CD14-positive monocyte (primary cell): ENCODE measurements at regions not wholly inside any gene's neighbourhood (a gene's known extent, or its start where the extent isn't known, plus 50 kb on each side); places are given as distances from the start of the nearest gene placed in this dataset.

Experiments used
- DNase-seq, 3 donors: peaks; one replicate each; pipeline ENCODE4 v3.0.0-alpha.2; 2011 to 2022
- H2AFZ ChIP-seq: 2 replicates; pipeline ENCODE4 v1.6.0; 2012; ENCODE audit warnings: mild to moderate bottlenecking, low read depth, low read length, inconsistent platforms; ENCODE audit not compliant: insufficient read depth, poor library complexity, severe bottlenecking
- H3K27ac ChIP-seq, 2 donors: 1 replicate in 1 of 2; 2 replicates in 1 of 2; pipeline ENCODE4 v1.5.1; 2012 to 2013; ENCODE audit warnings: low read length in 2 of 2, control low read depth in 1 of 2, inconsistent platforms in 1 of 2, low read depth in 1 of 2, mild to moderate bottlenecking in 1 of 2
- H3K27me3 ChIP-seq, 2 donors: one replicate each; pipeline versions ENCODE4 v1.6.0 to v1.6.1; 2011 to 2013; ENCODE audit warnings: low read length in 2 of 2; ENCODE audit not compliant: control insufficient read depth in 2 of 2, insufficient read depth in 2 of 2
- H3K36me3 ChIP-seq, 2 donors: replicated peaks in 1 of 2; 1 replicate in 1 of 2; 2 replicates in 1 of 2; pipeline versions ENCODE4 v1.5.1 to v1.6.1; 2012 to 2013; ENCODE audit warnings: low read length in 2 of 2, control low read depth in 1 of 2, inconsistent platforms in 1 of 2, mild to moderate bottlenecking in 1 of 2; ENCODE audit not compliant: insufficient read depth in 2 of 2, control insufficient read depth in 1 of 2
- H3K4me1 ChIP-seq, 2 donors: 1 replicate in 1 of 2; 2 replicates in 1 of 2; pipeline versions ENCODE4 v1.5.1 to v1.6.1; 2012 to 2013; ENCODE audit warnings: low read length in 2 of 2, control low read depth in 1 of 2, inconsistent platforms in 1 of 2, mild to moderate bottlenecking in 1 of 2, moderate library complexity in 1 of 2; ENCODE audit not compliant: insufficient read depth in 2 of 2, control insufficient read depth in 1 of 2
- H3K4me2 ChIP-seq: replicated peaks from 2 replicates; pipeline ENCODE3; 2012; ENCODE audit warnings: low read length, moderate library complexity, mild to moderate bottlenecking; ENCODE audit not compliant: poor library complexity, severe bottlenecking; ENCODE audit errors: extremely low read depth
- H3K4me3 ChIP-seq, 3 experiments: fragments of 200-600 bp in 1 of 3; sonication (generic) in 1 of 3; replicated peaks in 1 of 3; 1 replicate in 2 of 3; 2 replicates in 1 of 3; pipeline ENCODE4 v1.5.1; 2011 to 2013; ENCODE audit warnings: low read length in 3 of 3, mild to moderate bottlenecking in 3 of 3, control low read depth in 2 of 3, low read depth in 2 of 3, inconsistent platforms in 1 of 3, moderate library complexity in 1 of 3
- H3K79me2 ChIP-seq: 2 replicates; pipeline ENCODE4 v1.6.0; 2012; ENCODE audit warnings: mild to moderate bottlenecking, control low read depth, inconsistent platforms, low read length, moderate library complexity; ENCODE audit not compliant: insufficient read depth
- H3K9ac ChIP-seq: 2 replicates; pipeline ENCODE4 v1.6.0; 2017; ENCODE audit warnings: low read length, mild to moderate bottlenecking; ENCODE audit not compliant: insufficient read depth, poor library complexity, severe bottlenecking
- H3K9me3 ChIP-seq, 2 donors: replicated peaks in 1 of 2; 1 replicate in 1 of 2; 2 replicates in 1 of 2; pipeline versions ENCODE4 v1.5.1 to v1.6.1; 2012 to 2013; ENCODE audit warnings: low read length in 2 of 2, control low read depth in 1 of 2; ENCODE audit not compliant: control insufficient read depth in 1 of 2, insufficient read depth in 1 of 2
- H4K20me1 ChIP-seq: 2 replicates; pipeline ENCODE4 v1.6.0; 2012; ENCODE audit warnings: mild to moderate bottlenecking, low read length, control low read depth, moderate library complexity; ENCODE audit not compliant: insufficient read depth
- H3K27ac Mint-ChIP-seq, 7 donors: one replicate each; pipeline ENCODE4 v1.8.0; 2020; ENCODE audit warnings: mild to moderate bottlenecking in 7 of 7, mixed read lengths in 7 of 7, moderate library complexity in 6 of 7, inconsistent platforms in 2 of 7
- H3K27me3 Mint-ChIP-seq, 3 donors: one replicate each; pipeline ENCODE4 v1.8.0; 2021 to 2022; ENCODE audit warnings: low read depth in 3 of 3, mild to moderate bottlenecking in 3 of 3, mixed read lengths in 3 of 3, moderate library complexity in 3 of 3, inconsistent platforms in 1 of 3
- H3K36me3 Mint-ChIP-seq, 2 donors: one replicate each; pipeline ENCODE4 v1.8.0; 2020; ENCODE audit warnings: mixed read lengths in 2 of 2, inconsistent platforms in 1 of 2, mild to moderate bottlenecking in 1 of 2
- H3K4me1 Mint-ChIP-seq: one replicate; pipeline ENCODE4 v1.8.0; 2020; ENCODE audit warnings: mild to moderate bottlenecking, mixed read lengths
- H3K4me3 Mint-ChIP-seq, 2 donors: one replicate each; pipeline ENCODE4 v1.8.0; 2020; ENCODE audit warnings: mild to moderate bottlenecking in 2 of 2, mixed read lengths in 2 of 2, moderate library complexity in 1 of 2
- H3K9me3 Mint-ChIP-seq, 7 donors: one replicate each; pipeline ENCODE4 v1.8.0; 2020 to 2022; ENCODE audit warnings: mixed read lengths in 7 of 7, mild to moderate bottlenecking in 6 of 7, moderate library complexity in 6 of 7, inconsistent platforms in 2 of 7
- WGBS: methylation state at CpG from one replicate; pipeline ENCODE4 v1.1.5; 2013; ENCODE audit warnings: missing lambda C conversion rate; ENCODE audit not compliant: insufficient coverage; 5-methylcytosine and 5-hydroxymethylcytosine counted together
- intact Hi-C, 2 donors: fragments of 100-400 bp; cut with micrococcal nuclease; formaldehyde crosslinking; loops; one replicate each; pipeline versions ENCODE4 v1.15.0 to v1.15.1; 2023
- TF ChIP-seq, protein P1 (sequence below): fragments of 200-600 bp; IDR thresholded peaks from one replicate; pipeline ENCODE4 v1.8.0; 2022; ENCODE audit warnings: antibody characterized with exemption, mild to moderate bottlenecking

DNA sequence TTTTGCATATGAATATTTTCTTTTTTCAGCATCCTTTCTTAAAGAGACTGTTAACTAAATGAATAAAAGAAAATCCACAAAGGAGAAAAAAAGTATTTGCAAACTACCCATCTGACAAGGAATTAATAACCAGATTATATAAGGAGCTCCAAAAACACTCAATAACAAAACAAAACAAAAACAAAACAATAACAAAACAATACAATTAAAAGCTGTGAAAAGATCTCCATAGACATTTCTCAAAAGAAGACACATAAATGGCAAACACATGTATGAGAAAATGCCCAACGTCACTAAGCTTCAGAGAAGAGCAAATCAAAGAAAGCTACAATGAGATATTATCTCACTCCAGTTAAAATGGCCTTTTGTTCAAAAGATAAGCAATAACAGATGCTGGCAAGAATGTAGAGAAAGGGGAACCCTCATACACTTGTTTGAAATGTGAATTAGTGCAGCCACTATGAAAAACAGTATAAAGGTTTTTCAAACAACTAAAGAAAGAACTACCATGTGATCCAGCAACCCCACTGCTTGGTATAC is 1310.0 kb upstream of the EYS start:
- Histone ChIP-seq H3K4me2 (no peak overlapping the region), H3K4me3 (no peak overlapping the region), H3K79me2 (no peaks in the 10 kb centered on the region), H3K4me1 (no peaks in the 10 kb centered on the region), H3K9ac (no peak overlapping the region), H3K27me3 (no peaks in the 10 kb centered on the region), H3K36me3 (no peaks in the 10 kb centered on the region), H3K27ac (no peak overlapping the region), H4K20me1 (no peaks in the 10 kb centered on the region), H3K9me3 (no peaks in the 10 kb centered on the region), H2AFZ (no peak overlapping the region)
- no peaks in the 10 kb centered on the region for H3K36me3 Mint-ChIP-seq
- WGBS, result no CpG with 5 or more reads among the region's 1 CpG
- DNase-seq, result no peak
- H3K27ac Mint-ChIP-seq, result no peak overlapping the region
- intact Hi-C loops, result no loop called here
- no peaks in the 10 kb centered on the region for H3K27me3 Mint-ChIP-seq
- TF ChIP-seq, protein P1, sequence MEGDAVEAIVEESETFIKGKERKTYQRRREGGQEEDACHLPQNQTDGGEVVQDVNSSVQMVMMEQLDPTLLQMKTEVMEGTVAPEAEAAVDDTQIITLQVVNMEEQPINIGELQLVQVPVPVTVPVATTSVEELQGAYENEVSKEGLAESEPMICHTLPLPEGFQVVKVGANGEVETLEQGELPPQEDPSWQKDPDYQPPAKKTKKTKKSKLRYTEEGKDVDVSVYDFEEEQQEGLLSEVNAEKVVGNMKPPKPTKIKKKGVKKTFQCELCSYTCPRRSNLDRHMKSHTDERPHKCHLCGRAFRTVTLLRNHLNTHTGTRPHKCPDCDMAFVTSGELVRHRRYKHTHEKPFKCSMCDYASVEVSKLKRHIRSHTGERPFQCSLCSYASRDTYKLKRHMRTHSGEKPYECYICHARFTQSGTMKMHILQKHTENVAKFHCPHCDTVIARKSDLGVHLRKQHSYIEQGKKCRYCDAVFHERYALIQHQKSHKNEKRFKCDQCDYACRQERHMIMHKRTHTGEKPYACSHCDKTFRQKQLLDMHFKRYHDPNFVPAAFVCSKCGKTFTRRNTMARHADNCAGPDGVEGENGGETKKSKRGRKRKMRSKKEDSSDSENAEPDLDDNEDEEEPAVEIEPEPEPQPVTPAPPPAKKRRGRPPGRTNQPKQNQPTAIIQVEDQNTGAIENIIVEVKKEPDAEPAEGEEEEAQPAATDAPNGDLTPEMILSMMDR, result no peak
- no peak overlapping the region for H3K4me3 Mint-ChIP-seq
- no peaks in the 10 kb centered on the region for H3K4me1 Mint-ChIP-seq
- peaks cover 0 to 3% (median 2%) of the 10 kb centered on the region in 7 donors for H3K9me3 Mint-ChIP-seq

DNA sequence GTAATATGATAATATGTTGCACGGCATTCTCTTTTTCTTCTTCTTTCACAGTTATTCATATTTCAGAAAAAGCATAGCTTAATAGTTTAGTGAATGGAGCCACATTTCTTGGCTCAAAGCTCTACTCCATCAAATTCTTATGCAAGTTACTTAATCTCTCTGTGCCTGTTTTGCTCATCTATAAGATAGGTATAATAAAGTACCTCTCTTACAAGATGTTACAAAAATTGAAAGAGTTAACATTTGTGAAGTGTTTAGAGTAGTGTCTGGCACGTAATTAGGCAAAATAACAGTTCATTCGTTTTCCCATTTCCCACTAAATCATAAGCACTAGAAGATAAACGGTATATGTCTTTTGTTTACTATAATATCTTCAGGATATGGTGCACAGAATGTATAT is 1304.4 kb upstream of the EYS start:
- no peak for DNase-seq
- H3K4me1 ChIP-seq, result no peaks in the 10 kb centered on the region
- no peaks in the 10 kb centered on the region for H3K36me3 Mint-ChIP-seq
- intact Hi-C loops, result no loop called here
- H3K79me2 ChIP-seq, result no peaks in the 10 kb centered on the region
- no peak overlapping the region for H3K4me3 ChIP-seq
- H3K27ac Mint-ChIP-seq, result no peak overlapping the region
- no peak overlapping the region for H3K4me3 Mint-ChIP-seq
- no CpG with 5 or more reads among the region's 4 CpGs for WGBS
- H3K9me3 ChIP-seq, result no peaks in the 10 kb centered on the region
- no peaks in the 10 kb centered on the region for H3K27me3 Mint-ChIP-seq
- H3K4me1 Mint-ChIP-seq, result no peaks in the 10 kb centered on the region
- no peaks in the 10 kb centered on the region for H3K27me3 ChIP-seq
- H3K27ac ChIP-seq, result no peak overlapping the region
- H3K9ac ChIP-seq, result no peak overlapping the region
- H2AFZ ChIP-seq, result no peak overlapping the region
- TF ChIP-seq, protein P1, result no peak
- H3K4me2 ChIP-seq, result no peak overlapping the region
- H3K9me3 Mint-ChIP-seq, result peaks cover 0 to 7% (median 2%) of the 10 kb centered on the region in 7 donors
- H4K20me1 ChIP-seq, result no peaks in the 10 kb centered on the region
- H3K36me3 ChIP-seq, result no peaks in the 10 kb centered on the region
